ENCODE measurements at regions not wholly inside any gene's neighbourhood (a gene's known extent, or its start where the extent isn't known, plus 50 kb on each side); places are given as distances from the start of the nearest gene placed in this dataset.

- no peak for TF ChIP-seq CTCF (conservative IDR thresholded peaks at IDR 0.05; ENCODE audit: low read depth, low read length)
- TF ChIP-seq EZH2 (IDR thresholded peaks at IDR 0.05; ENCODE audit: borderline replicate concordance, low read depth, low read length, poor library complexity, severe bottlenecking) = no peak
These were observed 975.4 kb upstream of the ZNF722 start for GRCh38 chr7:63023182-63023787.

Measured in A673 (cell line).